Liver (tissue), 8 donors: ENCODE measurements at regions not wholly inside any gene's neighbourhood (a gene's known extent, or its start where the extent isn't known, plus 50 kb on each side); places are given as distances from the start of the nearest gene placed in this dataset.

Experiments
- DNase-seq: peaks from one replicate; pipeline ENCODE4 v3.0.0-alpha.2; 2017; ENCODE audit warnings: low spot score
- H3K27ac ChIP-seq, 2 donors: one replicate each; pipeline ENCODE4 v1.7.0; 2013; ENCODE audit warnings: inconsistent platforms in 2 of 2, low read length in 2 of 2, control low read depth in 1 of 2, low read depth in 1 of 2, mild to moderate bottlenecking in 1 of 2
- H3K27me3 ChIP-seq, 4 donors: one replicate each; pipeline versions ENCODE4 v1.6.1 to v1.7.0; 2013; ENCODE audit warnings: low read length in 3 of 4, inconsistent platforms in 1 of 4, mild to moderate bottlenecking in 1 of 4, moderate library complexity in 1 of 4; ENCODE audit not compliant: control insufficient read depth in 4 of 4, insufficient read depth in 4 of 4
- H3K36me3 ChIP-seq, 4 donors: one replicate each; pipeline versions ENCODE4 v1.6.1 to v1.7.0; 2013; ENCODE audit warnings: low read length in 3 of 4, mild to moderate bottlenecking in 3 of 4, low read depth in 1 of 4, moderate library complexity in 1 of 4; ENCODE audit not compliant: control insufficient read depth in 4 of 4, insufficient read depth in 3 of 4
- H3K4me1 ChIP-seq, 4 donors: one replicate each; pipeline versions ENCODE4 v1.6.1 to v1.7.0; 2013; ENCODE audit warnings: low read length in 3 of 4, mild to moderate bottlenecking in 3 of 4, moderate library complexity in 1 of 4; ENCODE audit not compliant: control insufficient read depth in 4 of 4, insufficient read depth in 4 of 4
- H3K4me3 ChIP-seq, 3 donors: one replicate each; pipeline versions ENCODE4 v1.6.1 to v1.7.0; 2013; ENCODE audit warnings: low read length in 3 of 3, control low read depth in 1 of 3, low read depth in 1 of 3, mild to moderate bottlenecking in 1 of 3
- H3K9ac ChIP-seq, 2 donors: one replicate each; pipeline ENCODE4 v1.7.0; 2013; ENCODE audit warnings: low read length in 2 of 2, mild to moderate bottlenecking in 2 of 2, moderate library complexity in 2 of 2, control low read depth in 1 of 2, low read depth in 1 of 2
- H3K9me3 ChIP-seq, 4 donors: one replicate each; pipeline versions ENCODE4 v1.6.1 to v1.7.0; 2013; ENCODE audit warnings: low read length in 3 of 4; ENCODE audit not compliant: control insufficient read depth in 4 of 4
- ATF3 ChIP-seq: IDR thresholded peaks from 2 replicates; pipeline ENCODE4 v1.6.1; 2016; ENCODE audit warnings: antibody characterized with exemption
- CTCF ChIP-seq: fragments of 150-350 bp; IDR thresholded peaks from 2 replicates; pipeline ENCODE4 v1.5.1; 2017; ENCODE audit warnings: improper control_type of control experiment, low read depth, low read length; ENCODE audit not compliant: missing input control
- EGR1 ChIP-seq, 2 donors: IDR thresholded peaks; 2 replicates each; pipeline ENCODE4 v1.6.1; 2016 to 2018; ENCODE audit warnings: antibody characterized with exemption in 2 of 2, low read depth in 2 of 2
- FOXA1 ChIP-seq: IDR thresholded peaks from 2 replicates; pipeline ENCODE4 v1.6.1; 2016; ENCODE audit warnings: antibody characterized with exemption
- FOXA2 ChIP-seq: IDR thresholded peaks from 2 replicates; pipeline ENCODE4 v1.6.1; 2016; ENCODE audit warnings: antibody characterized with exemption
- HNF4A ChIP-seq, 2 donors: conservative IDR thresholded peaks; 2 replicates each; pipeline ENCODE4 v1.6.1; 2016; ENCODE audit warnings: antibody characterized with exemption in 2 of 2, mild to moderate bottlenecking in 2 of 2
- HNF4G ChIP-seq: IDR thresholded peaks from 2 replicates; pipeline ENCODE4 v1.6.1; 2016; ENCODE audit warnings: antibody characterized with exemption
- JUND ChIP-seq, 2 donors: IDR thresholded peaks; 2 replicates each; pipeline ENCODE4 v1.6.1; 2016; ENCODE audit warnings: antibody characterized with exemption in 2 of 2
- MAX ChIP-seq: IDR thresholded peaks from 2 replicates; pipeline ENCODE4 v1.6.1; 2016; ENCODE audit warnings: antibody characterized with exemption
- NR2F2 ChIP-seq: IDR thresholded peaks from 2 replicates; pipeline ENCODE4 v1.6.1; 2016; ENCODE audit warnings: antibody characterized with exemption
- RAD21 ChIP-seq, 2 donors: IDR thresholded peaks; 2 replicates each; pipeline ENCODE4 v1.6.1; 2016; ENCODE audit warnings: antibody characterized with exemption in 2 of 2, mild to moderate bottlenecking in 2 of 2
- REST ChIP-seq: IDR thresholded peaks from 2 replicates; pipeline ENCODE4 v1.6.1; 2016; ENCODE audit warnings: antibody characterized with exemption, mild to moderate bottlenecking
- RXRA ChIP-seq, 2 donors: IDR thresholded peaks; 2 replicates each; pipeline ENCODE4 v1.6.1; 2017 to 2018; ENCODE audit warnings: antibody characterized with exemption in 2 of 2, mild to moderate bottlenecking in 1 of 2
- SP1 ChIP-seq: IDR thresholded peaks from 2 replicates; pipeline ENCODE4 v1.6.1; 2018; ENCODE audit warnings: antibody characterized with exemption, mild to moderate bottlenecking
- TAF1 ChIP-seq: conservative IDR thresholded peaks from 2 replicates; pipeline ENCODE4 v1.6.1; 2016; ENCODE audit warnings: antibody characterized with exemption, mild to moderate bottlenecking
- YY1 ChIP-seq: IDR thresholded peaks from 2 replicates; pipeline ENCODE4 v1.6.1; 2016; ENCODE audit warnings: antibody characterized with exemption, mild to moderate bottlenecking
- ZBTB33 ChIP-seq: IDR thresholded peaks from 2 replicates; pipeline ENCODE4 v1.6.1; 2016; ENCODE audit warnings: antibody characterized with exemption
- WGBS: extraction: QIAGEN DNeasy Blood & Tissue Kit; methylation state at CpG from one replicate; pipeline ENCODE4 v1.1.7; 2013; 5-methylcytosine and 5-hydroxymethylcytosine counted together
- donor health status: healthy.
- donor health status: healthy.
- donor health status: healthy.
- donor health status: healthy.
- donor health status: healthy.

GRCh38 chr2:173797586-173798263, 167.4 kb downstream of the SP3 start:
- TF ChIP-seq MAX (no peak), FOXA2 (no peak), JUND (IDR thresholded peaks at IDR 0.05) (no peak), ZBTB33 (no peak), FOXA1 (no peak), ATF3 (no peak), CTCF (no peak), YY1 (no peak), REST (no peak), NR2F2 (no peak), HNF4A (conservative IDR thresholded peaks at IDR 0.05) (no peak), SP1 (no peak), TAF1 (no peak), HNF4G (no peak)
- no peaks in the 10 kb centered on the region for H3K9me3 ChIP-seq
- no peak overlapping the region for H3K9ac ChIP-seq
- H3K4me1 ChIP-seq = no peaks in the 10 kb centered on the region
- no peak overlapping the region for H3K4me3 ChIP-seq
- no peak for DNase-seq
- no peaks in the 10 kb centered on the region for H3K27me3 ChIP-seq
- no peaks in the 10 kb centered on the region for H3K36me3 ChIP-seq
- 92% methylated on average over 4 of the region's 4 CpGs for WGBS
- no peak overlapping the region for H3K27ac ChIP-seq

- Histone ChIP-seq H3K36me3 (no peaks in the 10 kb centered on the region), H3K9me3 (no peaks in the 10 kb centered on the region), H3K27me3 (peaks cover 0 to 3% (median 0%) of the 10 kb centered on the region in 4 donors), H3K4me3 (no peak overlapping the region), H3K27ac (no peak overlapping the region), H3K9ac (no peak overlapping the region), H3K4me1 (no peaks in the 10 kb centered on the region)
- DNase-seq = no peak
- TF ChIP-seq RXRA (IDR thresholded peaks at IDR 0.05) (no peak), HNF4A (conservative IDR thresholded peaks at IDR 0.05) (no peak), ATF3 (no peak), ZBTB33 (no peak), FOXA1 (no peak), JUND (IDR thresholded peaks at IDR 0.05) (no peak), EGR1 (IDR thresholded peaks at IDR 0.05; ENCODE audit: low read depth in 2 of 2) (no peak), TAF1 (no peak), MAX (no peak), NR2F2 (no peak), SP1 (no peak), FOXA2 (no peak), YY1 (no peak), HNF4G (no peak), RAD21 (IDR thresholded peaks at IDR 0.05) (no peak)
These were observed 162.7 kb downstream of the SP3 start for GRCh38 chr2:173802518-173802917.
